Calu3 (cell line): ENCODE measurements at regions not wholly inside any gene's neighbourhood (a gene's known extent, or its start where the extent isn't known, plus 50 kb on each side); places are given as distances from the start of the nearest gene placed in this dataset.
A peak's percentile ranks its signal among the peaks of the same experiment; 100 is the strongest.

Experiments used
- BruUV-seq: library from RNA; stranded (reverse); fragments of 400-500 nt; replicated peaks from 2 replicates; lab custom pipeline; 2021; lab: Mats Ljungman, UMichigan
- CTCF ChIA-PET: fragments of 300-600 bp; sonication (Branson Sonifier 250); formaldehyde crosslinking; loops from one replicate; lab custom pipeline; 2022; ENCODE audit warnings: antibody characterized with exemption; lab: Charles Lee
- DNase-seq: peaks from one replicate; pipeline ENCODE4 v3.0.0; 2022
- H3K27ac Mint-ChIP-seq: one replicate; pipeline ENCODE4 v1.8.0; 2022; ENCODE audit warnings: mixed read lengths; ENCODE audit not compliant: unreplicated experiment
- H3K27me3 Mint-ChIP-seq: one replicate; pipeline ENCODE4 v1.8.0; 2022; ENCODE audit warnings: mixed read lengths; ENCODE audit not compliant: unreplicated experiment
- H3K36me3 Mint-ChIP-seq: one replicate; pipeline ENCODE4 v1.8.0; 2022; ENCODE audit warnings: mild to moderate bottlenecking, moderate library complexity, mixed read lengths; ENCODE audit not compliant: insufficient read depth, unreplicated experiment
- H3K4me1 Mint-ChIP-seq: one replicate; pipeline ENCODE4 v1.8.0; 2022; ENCODE audit warnings: mild to moderate bottlenecking, low read depth, mixed read lengths; ENCODE audit not compliant: unreplicated experiment
- H3K4me3 Mint-ChIP-seq: one replicate; pipeline ENCODE4 v1.8.0; 2022; ENCODE audit warnings: mild to moderate bottlenecking, low read depth, moderate library complexity, mixed read lengths; ENCODE audit not compliant: unreplicated experiment
- H3K9me3 Mint-ChIP-seq: one replicate; pipeline ENCODE4 v1.8.0; 2022; ENCODE audit warnings: low read depth, mixed read lengths; ENCODE audit not compliant: unreplicated experiment
- intact Hi-C: fragments of 100-400 bp; cut with micrococcal nuclease; formaldehyde crosslinking; loops from one replicate; pipeline ENCODE4 v1.10.0; 2022; ENCODE audit not compliant: unreplicated experiment
- TF ChIP-seq, protein P1 (sequence below): fragments of 200-600 bp; IDR thresholded peaks from one replicate; pipeline ENCODE4 v1.8.0; 2022; ENCODE audit warnings: antibody characterized with exemption; ENCODE audit not compliant: unreplicated experiment

DNA sequence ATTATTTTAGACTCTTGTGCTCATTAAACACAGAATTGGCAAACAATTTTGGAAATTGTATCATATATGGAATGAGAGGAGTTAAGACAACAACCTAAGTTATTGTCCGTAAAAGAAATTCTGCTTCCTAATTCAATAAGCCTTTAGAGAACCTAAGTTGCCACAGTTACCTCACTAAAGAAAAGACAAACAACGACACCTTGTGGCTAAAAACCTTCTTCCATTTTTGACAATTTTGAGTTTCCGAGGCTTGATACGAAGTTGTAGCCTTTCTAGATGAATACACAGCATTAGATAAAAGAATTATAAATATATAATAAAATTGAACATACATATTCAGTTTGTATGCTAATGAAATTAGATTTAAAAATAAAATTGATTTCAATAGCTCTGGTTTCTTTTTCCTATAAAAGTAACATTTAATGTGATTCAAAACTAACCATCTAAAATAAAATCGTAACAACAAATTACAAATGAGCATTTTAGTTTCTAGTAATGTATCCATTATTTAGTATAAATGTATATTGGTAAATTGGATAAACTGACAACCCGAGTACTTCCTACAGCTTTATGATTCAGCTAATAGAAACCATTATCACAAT lies 275.1 kb downstream of the GPM6A start:
- H3K9me3 Mint-ChIP-seq = peaks cover under 1% of the 10 kb centered on the region
- H3K36me3 Mint-ChIP-seq = no peaks in the 10 kb centered on the region
- H3K4me1 Mint-ChIP-seq = peaks cover 12% of the 10 kb centered on the region
- CTCF ChIA-PET = interaction anchor here (0.5 to 0.6 kb wide), 2 partner anchors 284 to 294 kb away, joined by 4 read pairs; no protein-coding TSS in a partner anchor
- peak; percentile 6 for DNase-seq
- H3K27ac Mint-ChIP-seq = no peak overlapping the region
- intact Hi-C loops = loop anchor here (1.0 to 10.0 kb wide), 4 partner anchors 162 to 773 kb away; no protein-coding TSS in a partner anchor
- no peak overlapping the region for H3K4me3 Mint-ChIP-seq
- no TSS peak for BruUV-seq
- TF ChIP-seq, protein P1, sequence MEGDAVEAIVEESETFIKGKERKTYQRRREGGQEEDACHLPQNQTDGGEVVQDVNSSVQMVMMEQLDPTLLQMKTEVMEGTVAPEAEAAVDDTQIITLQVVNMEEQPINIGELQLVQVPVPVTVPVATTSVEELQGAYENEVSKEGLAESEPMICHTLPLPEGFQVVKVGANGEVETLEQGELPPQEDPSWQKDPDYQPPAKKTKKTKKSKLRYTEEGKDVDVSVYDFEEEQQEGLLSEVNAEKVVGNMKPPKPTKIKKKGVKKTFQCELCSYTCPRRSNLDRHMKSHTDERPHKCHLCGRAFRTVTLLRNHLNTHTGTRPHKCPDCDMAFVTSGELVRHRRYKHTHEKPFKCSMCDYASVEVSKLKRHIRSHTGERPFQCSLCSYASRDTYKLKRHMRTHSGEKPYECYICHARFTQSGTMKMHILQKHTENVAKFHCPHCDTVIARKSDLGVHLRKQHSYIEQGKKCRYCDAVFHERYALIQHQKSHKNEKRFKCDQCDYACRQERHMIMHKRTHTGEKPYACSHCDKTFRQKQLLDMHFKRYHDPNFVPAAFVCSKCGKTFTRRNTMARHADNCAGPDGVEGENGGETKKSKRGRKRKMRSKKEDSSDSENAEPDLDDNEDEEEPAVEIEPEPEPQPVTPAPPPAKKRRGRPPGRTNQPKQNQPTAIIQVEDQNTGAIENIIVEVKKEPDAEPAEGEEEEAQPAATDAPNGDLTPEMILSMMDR = no peak
- no peaks in the 10 kb centered on the region for H3K27me3 Mint-ChIP-seq

DNA sequence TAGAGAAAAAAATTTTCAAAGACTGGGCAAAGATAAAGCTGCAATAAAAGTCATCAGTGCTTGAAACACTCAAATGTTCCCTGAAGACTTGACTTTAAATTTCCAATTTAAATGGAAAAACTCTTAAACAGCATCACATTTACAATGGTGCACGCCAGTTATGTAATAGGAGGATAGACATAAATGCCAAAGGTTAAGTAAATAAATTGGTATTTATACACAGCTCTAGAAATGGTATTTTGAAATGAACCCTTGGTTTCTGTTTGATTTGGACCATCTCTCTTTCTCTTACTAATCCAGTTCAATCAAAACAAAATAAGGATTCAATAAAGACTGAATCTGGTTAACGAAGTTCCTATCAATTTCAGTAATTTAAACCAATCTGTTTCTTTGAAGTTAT lies 272.6 kb downstream of the GPM6A start:
- Mint-ChIP-seq H3K27ac (no peak overlapping the region), H3K4me3 (no peak overlapping the region), H3K4me1 (peaks cover 8% of the 10 kb centered on the region), H3K27me3 (no peaks in the 10 kb centered on the region), H3K9me3 (no peaks in the 10 kb centered on the region), H3K36me3 (no peaks in the 10 kb centered on the region)
- CTCF ChIA-PET = interaction anchor here (0.8 kb wide), 1 partner anchor 382 kb away, joined by 4 read pairs; no protein-coding TSS in a partner anchor
- no TSS peak for BruUV-seq
- DNase-seq = no peak
- intact Hi-C loops = loop anchor here (10.0 kb wide), 2 partner anchors 165 to 345 kb away; no protein-coding TSS in a partner anchor
- TF ChIP-seq, protein P1 = no peak

DNA sequence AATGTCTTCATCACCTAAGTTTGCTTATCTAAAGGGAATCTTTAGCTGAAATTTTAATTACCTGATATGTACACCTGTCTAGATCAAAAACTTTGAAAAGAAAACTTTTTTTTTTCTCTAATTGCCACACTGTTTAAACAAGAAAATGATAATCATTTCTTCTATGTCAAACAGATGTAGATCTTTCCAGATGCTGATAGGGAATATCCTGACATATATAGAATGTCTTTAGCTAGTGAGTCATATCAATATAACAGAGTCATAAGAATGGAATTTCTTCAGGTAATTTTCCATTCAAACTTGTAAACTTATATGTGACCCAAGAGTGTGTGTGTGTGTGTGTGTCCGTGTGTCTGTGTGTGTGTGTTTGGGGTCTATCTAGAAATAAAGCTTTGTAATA lies 271.9 kb downstream of the GPM6A start:
- Mint-ChIP-seq H3K4me1 (peaks cover 8% of the 10 kb centered on the region), H3K9me3 (no peaks in the 10 kb centered on the region), H3K27me3 (no peaks in the 10 kb centered on the region), H3K27ac (peak overlapping the region; percentile 25), H3K4me3 (no peak overlapping the region), H3K36me3 (no peaks in the 10 kb centered on the region)
- CTCF ChIA-PET = no interaction called here
- intact Hi-C loops = no loop called here
- TF ChIP-seq, protein P1 = no peak
- DNase-seq = no peak
- no TSS peak for BruUV-seq

DNA sequence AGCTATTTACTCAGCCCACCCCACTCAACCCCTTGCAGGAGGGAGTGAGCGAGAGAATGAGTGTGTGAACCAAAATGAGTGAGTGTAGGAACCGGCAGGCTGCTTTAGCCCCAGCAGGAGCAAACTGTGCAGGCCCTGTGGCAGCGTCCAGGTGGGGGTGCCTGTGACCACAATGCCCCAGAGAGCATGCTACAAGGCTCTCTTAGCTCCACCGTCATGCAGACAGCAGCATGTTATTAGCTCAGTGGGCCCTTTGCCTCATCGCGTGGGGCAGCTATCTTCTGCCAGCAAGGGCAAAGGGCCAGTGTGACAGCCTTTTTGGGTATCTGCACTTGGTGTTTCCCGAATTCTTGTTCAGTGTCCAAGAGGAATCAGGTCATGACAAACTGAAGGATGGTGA lies 271.3 kb downstream of the GPM6A start:
- CTCF ChIA-PET = no interaction called here
- peak overlapping the region; percentile 25 for H3K27ac Mint-ChIP-seq
- H3K4me3 Mint-ChIP-seq = no peak overlapping the region
- intact Hi-C loops = no loop called here
- no peaks in the 10 kb centered on the region for H3K9me3 Mint-ChIP-seq
- peaks cover 8% of the 10 kb centered on the region for H3K4me1 Mint-ChIP-seq
- H3K27me3 Mint-ChIP-seq = no peaks in the 10 kb centered on the region
- TF ChIP-seq, protein P1 = no peak
- H3K36me3 Mint-ChIP-seq = no peaks in the 10 kb centered on the region
- no TSS peak for BruUV-seq
- DNase-seq = no peak
